ENCODE measurements at regions not wholly inside any gene's neighbourhood (a gene's known extent, or its start where the extent isn't known, plus 50 kb on each side); places are given as distances from the start of the nearest gene placed in this dataset.

DNA sequence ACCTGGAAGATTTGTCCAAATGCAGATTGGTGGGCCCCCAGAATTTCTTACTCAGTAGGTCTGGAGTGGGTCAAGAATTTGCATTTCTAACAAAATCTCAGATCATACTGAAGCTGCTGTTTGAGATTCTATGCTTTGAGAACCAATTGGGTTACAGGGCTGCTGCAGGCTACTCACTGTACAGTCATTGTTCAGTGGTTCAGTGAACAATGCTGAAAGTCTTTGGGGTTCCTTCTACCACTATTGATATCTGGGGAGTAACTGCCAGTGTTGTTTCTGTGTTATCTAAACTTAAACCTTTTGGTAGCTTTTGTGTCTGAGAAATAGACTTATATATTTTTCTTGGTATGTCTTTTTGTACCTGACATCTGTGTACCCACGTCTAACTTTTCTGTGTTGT lies 187.5 kb downstream of the TANC2 start:
- H3K27me3 ChIP-seq, result no peaks in the 10 kb centered on the region
- intact Hi-C loops (cut with DNase I), result no loop called here
- H3K9me3 ChIP-seq, result no peaks in the 10 kb centered on the region
- no peak overlapping the region for H3K27ac ChIP-seq
- no peak overlapping the region for H3K4me3 ChIP-seq
- no peaks in the 10 kb centered on the region for H3K36me3 ChIP-seq
- no peaks in the 10 kb centered on the region for H3K4me1 ChIP-seq
- 86 to 87% methylated on average over 1 of the region's 1 CpG for WGBS, 2 donors
- no peak for TF ChIP-seq POLR2A (IDR thresholded peaks at IDR 0.05)
- DNase-seq, result no peak

DNA sequence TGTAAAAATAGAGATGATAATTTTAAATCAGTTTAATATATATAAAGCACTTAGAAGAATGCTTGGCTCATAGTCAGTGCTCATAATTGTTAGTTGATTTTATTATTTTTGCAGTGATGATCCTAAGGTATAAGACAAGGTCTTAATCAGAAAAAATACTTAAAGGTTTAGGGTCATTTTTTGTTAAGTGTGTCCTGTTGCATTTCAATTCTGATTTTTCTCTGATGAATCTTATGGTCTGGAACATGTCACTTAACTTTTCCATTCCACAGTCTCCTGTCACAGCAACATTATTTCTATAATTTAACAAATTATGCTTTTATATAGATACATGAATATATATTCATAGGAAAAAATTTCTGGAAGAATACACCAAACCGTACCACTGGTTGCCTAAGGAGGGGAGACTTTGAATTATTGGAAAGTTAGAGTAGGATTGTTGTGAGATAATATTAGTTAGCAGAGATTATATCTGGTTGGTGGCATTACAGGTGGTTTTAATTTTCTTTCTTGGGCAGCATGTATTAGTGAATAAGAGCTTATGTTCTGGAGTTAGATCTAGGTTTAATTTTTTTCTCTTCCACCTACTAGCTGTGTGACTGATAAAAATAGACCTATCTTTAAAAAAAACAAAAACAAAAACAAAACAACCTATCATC lies 188.7 kb downstream of the TANC2 start:
- WGBS, 2 donors, result 89 to 94% methylated on average over 1 of the region's 1 CpG
- Histone ChIP-seq H3K36me3 (no peaks in the 10 kb centered on the region), H3K27me3 (no peaks in the 10 kb centered on the region), H3K4me3 (no peak overlapping the region), H3K27ac (no peak overlapping the region), H3K9me3 (no peaks in the 10 kb centered on the region), H3K4me1 (no peaks in the 10 kb centered on the region)
- no peak for DNase-seq
- intact Hi-C loops (cut with DNase I), result no loop called here
- TF ChIP-seq POLR2A (IDR thresholded peaks at IDR 0.05), result no peak

DNA sequence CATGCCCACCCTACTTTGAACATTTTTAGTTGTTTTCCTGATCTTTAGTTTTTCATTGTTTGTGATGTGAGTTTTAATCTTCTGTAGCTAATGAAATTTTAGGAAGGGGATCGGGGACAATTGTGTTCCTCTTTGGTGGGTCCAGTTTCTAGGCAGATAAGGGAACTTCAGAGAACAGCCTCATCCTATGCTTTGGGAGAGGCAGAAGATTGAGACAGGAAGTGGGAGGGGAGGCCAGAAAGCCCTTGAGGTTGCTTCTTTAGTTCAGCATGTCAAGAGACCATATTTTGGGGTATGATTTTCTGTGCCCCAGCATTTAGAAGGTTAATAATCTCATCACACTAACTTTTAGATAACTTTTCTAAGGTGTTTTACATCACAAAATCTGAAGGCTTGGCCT lies 191.0 kb downstream of the TANC2 start:
- H3K27ac ChIP-seq, result no peak overlapping the region
- H3K4me1 ChIP-seq, result no peaks in the 10 kb centered on the region
- no peaks in the 10 kb centered on the region for H3K36me3 ChIP-seq
- WGBS, 2 donors, result 83 to 100% methylated on average over 1 of the region's 1 CpG
- no peaks in the 10 kb centered on the region for H3K27me3 ChIP-seq
- H3K4me3 ChIP-seq, result no peak overlapping the region
- no peak for DNase-seq
- H3K9me3 ChIP-seq, result no peaks in the 10 kb centered on the region
- no peak for TF ChIP-seq POLR2A (IDR thresholded peaks at IDR 0.05)
- TF ChIP-seq, protein P1, sequence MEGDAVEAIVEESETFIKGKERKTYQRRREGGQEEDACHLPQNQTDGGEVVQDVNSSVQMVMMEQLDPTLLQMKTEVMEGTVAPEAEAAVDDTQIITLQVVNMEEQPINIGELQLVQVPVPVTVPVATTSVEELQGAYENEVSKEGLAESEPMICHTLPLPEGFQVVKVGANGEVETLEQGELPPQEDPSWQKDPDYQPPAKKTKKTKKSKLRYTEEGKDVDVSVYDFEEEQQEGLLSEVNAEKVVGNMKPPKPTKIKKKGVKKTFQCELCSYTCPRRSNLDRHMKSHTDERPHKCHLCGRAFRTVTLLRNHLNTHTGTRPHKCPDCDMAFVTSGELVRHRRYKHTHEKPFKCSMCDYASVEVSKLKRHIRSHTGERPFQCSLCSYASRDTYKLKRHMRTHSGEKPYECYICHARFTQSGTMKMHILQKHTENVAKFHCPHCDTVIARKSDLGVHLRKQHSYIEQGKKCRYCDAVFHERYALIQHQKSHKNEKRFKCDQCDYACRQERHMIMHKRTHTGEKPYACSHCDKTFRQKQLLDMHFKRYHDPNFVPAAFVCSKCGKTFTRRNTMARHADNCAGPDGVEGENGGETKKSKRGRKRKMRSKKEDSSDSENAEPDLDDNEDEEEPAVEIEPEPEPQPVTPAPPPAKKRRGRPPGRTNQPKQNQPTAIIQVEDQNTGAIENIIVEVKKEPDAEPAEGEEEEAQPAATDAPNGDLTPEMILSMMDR (IDR thresholded peaks at IDR 0.05), result no peak
- intact Hi-C loops (cut with DNase I), result no loop called here

DNA sequence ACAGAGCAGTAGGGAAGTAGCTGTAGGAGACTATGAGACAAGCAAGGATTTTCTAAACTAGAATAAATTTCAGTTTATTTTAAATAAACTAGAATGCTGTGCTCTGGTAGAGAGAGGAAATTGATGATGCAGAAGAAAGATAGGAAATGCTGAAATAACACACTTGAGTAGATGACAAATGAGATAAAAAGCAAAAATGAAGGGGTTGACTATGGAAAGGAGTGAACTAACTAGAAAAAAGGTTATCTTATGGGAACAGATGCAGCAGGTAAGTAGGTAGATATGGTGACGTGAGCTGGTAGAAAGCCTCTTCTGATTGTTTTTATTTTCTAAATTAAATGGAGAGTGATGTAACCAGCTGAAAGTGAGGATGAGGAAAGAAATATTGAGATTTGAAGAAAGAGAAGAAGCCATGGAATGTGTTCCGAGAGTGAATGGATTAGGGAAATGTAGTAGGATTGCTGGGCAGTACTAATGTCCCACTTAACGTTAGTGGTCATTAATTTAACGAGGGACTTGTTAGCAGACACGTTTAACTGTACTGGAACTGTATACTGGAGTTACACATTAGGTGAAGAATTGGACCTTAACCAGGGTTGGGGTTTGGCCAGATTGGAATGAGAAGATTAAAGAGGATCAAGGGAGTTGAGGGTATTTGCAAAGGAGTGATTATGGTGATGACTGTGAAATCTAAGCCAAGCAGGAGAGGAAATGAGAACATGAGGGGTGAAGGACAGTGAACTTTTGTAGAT lies 196.5 kb downstream of the TANC2 start:
- TF ChIP-seq, protein P1 (IDR thresholded peaks at IDR 0.05), result no peak
- TF ChIP-seq POLR2A (IDR thresholded peaks at IDR 0.05), result no peak
- intact Hi-C loops (cut with DNase I), result no loop called here
- H3K4me1 ChIP-seq, result no peaks in the 10 kb centered on the region
- 72 to 80% methylated on average over 5 of the region's 5 CpGs for WGBS, 2 donors
- no peaks in the 10 kb centered on the region for H3K9me3 ChIP-seq
- H3K27ac ChIP-seq, result no peak overlapping the region
- no peaks in the 10 kb centered on the region for H3K27me3 ChIP-seq
- no peak for DNase-seq
- no peak overlapping the region for H3K4me3 ChIP-seq
- no peaks in the 10 kb centered on the region for H3K36me3 ChIP-seq

DNA sequence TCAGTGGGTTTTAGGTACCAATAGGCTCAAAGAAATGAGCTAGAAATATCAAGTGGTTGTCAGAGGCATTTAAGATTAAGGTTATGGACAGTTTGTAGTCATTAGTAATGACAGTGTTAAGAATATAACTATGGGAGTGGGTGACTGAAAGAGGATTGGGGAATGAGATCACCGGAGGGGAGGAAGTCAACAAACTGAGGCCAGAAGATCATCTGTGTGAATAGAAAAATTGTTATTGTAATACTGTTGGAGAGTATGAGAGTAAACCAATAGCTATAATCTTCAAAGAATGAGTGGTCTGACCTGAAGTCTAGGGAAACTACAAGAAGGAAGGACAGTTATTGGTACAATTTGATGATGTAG lies 197.1 kb downstream of the TANC2 start:
- intact Hi-C loops (cut with DNase I), result no loop called here
- Histone ChIP-seq H3K9me3 (no peaks in the 10 kb centered on the region), H3K4me3 (no peak overlapping the region), H3K4me1 (no peaks in the 10 kb centered on the region), H3K36me3 (no peaks in the 10 kb centered on the region), H3K27ac (no peak overlapping the region), H3K27me3 (no peaks in the 10 kb centered on the region)
- TF ChIP-seq, protein P1 (IDR thresholded peaks at IDR 0.05), result no peak
- TF ChIP-seq POLR2A (IDR thresholded peaks at IDR 0.05), result no peak
- no peak for DNase-seq
- 80 to 91% methylated on average over 1 of the region's 1 CpG for WGBS, 2 donors

DNA sequence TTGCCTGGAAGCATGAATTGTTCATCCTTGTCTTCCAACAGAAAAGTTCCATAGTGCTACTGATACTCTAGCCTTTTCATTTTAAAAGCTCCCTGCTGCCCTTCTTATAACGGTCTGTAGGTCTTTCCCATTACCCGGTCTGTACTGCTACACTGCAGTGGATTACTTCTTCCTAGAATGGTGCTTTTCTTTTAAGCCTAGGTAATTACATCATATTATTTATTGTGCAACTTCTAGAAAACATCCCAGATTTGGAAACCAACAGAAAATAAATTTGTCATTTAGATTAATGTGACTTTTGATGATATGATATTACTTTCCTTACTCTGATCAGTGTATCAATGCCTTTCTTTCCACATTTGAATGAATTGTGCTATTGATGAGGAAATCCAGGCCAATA lies 199.4 kb downstream of the TANC2 start:
- 36 to 95% methylated on average over 2 of the region's 2 CpGs for WGBS, 2 donors
- TF ChIP-seq POLR2A (IDR thresholded peaks at IDR 0.05), result no peak
- TF ChIP-seq, protein P1 (IDR thresholded peaks at IDR 0.05), result no peak
- Histone ChIP-seq H3K4me3 (no peak overlapping the region), H3K27me3 (no peaks in the 10 kb centered on the region), H3K36me3 (no peaks in the 10 kb centered on the region), H3K4me1 (no peaks in the 10 kb centered on the region), H3K27ac (no peak overlapping the region), H3K9me3 (no peaks in the 10 kb centered on the region)
- intact Hi-C loops (cut with DNase I), result no loop called here
- DNase-seq, result no peak
